SH-SY5Y (cell line): ENCODE measurements at regions not wholly inside any gene's neighbourhood (a gene's known extent, or its start where the extent isn't known, plus 50 kb on each side); places are given as distances from the start of the nearest gene placed in this dataset.

Experiments
- GATA2 ChIP-seq: IDR thresholded peaks from 2 replicates; pipeline ENCODE4 v1.6.1; 2011; ENCODE audit warnings: mild to moderate bottlenecking, low read depth, low read length
- GATA3 ChIP-seq: IDR thresholded peaks from 2 replicates; pipeline ENCODE4 v1.6.1; 2011; ENCODE audit warnings: low read depth, mild to moderate bottlenecking, low read length, moderate library complexity

GRCh38 chr14:49362916-49363315, 223.3 kb downstream of the RPS29 start:
- TF ChIP-seq GATA3 (no peak), GATA2 (no peak)
